RWPE2 (cell line): ENCODE measurements at regions not wholly inside any gene's neighbourhood (a gene's known extent, or its start where the extent isn't known, plus 50 kb on each side); places are given as distances from the start of the nearest gene placed in this dataset.

Source experiments
- ATAC-seq: fragments of 200-7000 bp; cut with Tn5 transposase; 3 replicates; pipeline ENCODE4 v1.9.1; 2021; ENCODE audit warnings: low read depth
- DNase-seq: peaks from one replicate; pipeline ENCODE4 v3.0.0-alpha.2; 2020; ENCODE audit warnings: low spot score
- H3K27ac ChIP-seq: fragments of 450-650 bp; 2 replicates; pipeline ENCODE4 v1.5.1; 2017; ENCODE audit warnings: mild to moderate bottlenecking; ENCODE audit not compliant: poor library complexity, severe bottlenecking
- H3K27me3 ChIP-seq: fragments of 250-450 bp; sonication (Bioruptor Pico); 2 replicates; pipeline ENCODE4 v1.5.1; 2021; ENCODE audit warnings: mild to moderate bottlenecking, moderate library complexity; ENCODE audit not compliant: insufficient read depth, poor library complexity, severe bottlenecking
- H3K36me3 ChIP-seq: fragments of 250-450 bp; sonication (Bioruptor Pico); 2 replicates; pipeline ENCODE4 v1.5.1; 2020; ENCODE audit warnings: low read depth, mild to moderate bottlenecking, moderate library complexity
- H3K4me1 ChIP-seq: fragments of 250-450 bp; sonication (Bioruptor Pico); 2 replicates; pipeline ENCODE4 v1.5.1; 2021; ENCODE audit warnings: mild to moderate bottlenecking, moderate library complexity; ENCODE audit not compliant: insufficient read depth, poor library complexity, severe bottlenecking
- H3K4me3 ChIP-seq: fragments of 250-450 bp; sonication (Bioruptor Pico); 2 replicates; pipeline ENCODE4 v1.5.1; 2021; ENCODE audit warnings: mild to moderate bottlenecking, moderate library complexity; ENCODE audit not compliant: severe bottlenecking
- H3K9me3 ChIP-seq: fragments of 250-450 bp; sonication (Bioruptor Pico); 2 replicates; pipeline ENCODE4 v1.5.1; 2021; ENCODE audit warnings: mild to moderate bottlenecking, moderate library complexity; ENCODE audit not compliant: severe bottlenecking
- TF ChIP-seq, protein P1 (sequence below): fragments of 450-650 bp; IDR thresholded peaks from one replicate; pipeline ENCODE4 v1.5.1; 2017; ENCODE audit warnings: mild to moderate bottlenecking, moderate library complexity; ENCODE audit not compliant: poor library complexity, severe bottlenecking

DNA sequence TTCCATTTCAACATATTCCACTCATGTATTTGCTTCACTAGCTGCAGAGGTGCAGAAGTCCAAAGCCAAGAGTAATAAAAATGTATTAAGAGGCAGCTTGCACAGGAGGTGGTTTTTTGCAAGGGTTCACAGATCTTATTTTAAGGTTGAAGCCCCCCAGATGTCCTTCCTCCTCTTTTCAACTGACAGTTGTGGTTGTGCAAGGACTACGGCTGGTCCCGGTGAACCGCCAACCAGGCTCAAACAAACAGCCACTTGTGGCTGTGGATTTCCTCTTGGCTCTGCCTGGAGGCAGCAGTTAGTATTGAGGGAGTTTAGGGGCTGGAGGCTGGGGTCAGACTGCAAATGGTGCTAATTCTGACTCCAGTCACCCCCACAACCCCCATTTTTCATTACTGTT is 240.7 kb upstream of the TBC1D5 start:
- Histone ChIP-seq H3K27ac (no peak overlapping the region), H3K9me3 (no peaks in the 10 kb centered on the region), H3K27me3 (no peaks in the 10 kb centered on the region), H3K4me1 (no peaks in the 10 kb centered on the region), H3K4me3 (no peak overlapping the region), H3K36me3 (no peaks in the 10 kb centered on the region)
- ATAC-seq (no peak), DNase-seq (no peak)
- TF ChIP-seq, protein P1, sequence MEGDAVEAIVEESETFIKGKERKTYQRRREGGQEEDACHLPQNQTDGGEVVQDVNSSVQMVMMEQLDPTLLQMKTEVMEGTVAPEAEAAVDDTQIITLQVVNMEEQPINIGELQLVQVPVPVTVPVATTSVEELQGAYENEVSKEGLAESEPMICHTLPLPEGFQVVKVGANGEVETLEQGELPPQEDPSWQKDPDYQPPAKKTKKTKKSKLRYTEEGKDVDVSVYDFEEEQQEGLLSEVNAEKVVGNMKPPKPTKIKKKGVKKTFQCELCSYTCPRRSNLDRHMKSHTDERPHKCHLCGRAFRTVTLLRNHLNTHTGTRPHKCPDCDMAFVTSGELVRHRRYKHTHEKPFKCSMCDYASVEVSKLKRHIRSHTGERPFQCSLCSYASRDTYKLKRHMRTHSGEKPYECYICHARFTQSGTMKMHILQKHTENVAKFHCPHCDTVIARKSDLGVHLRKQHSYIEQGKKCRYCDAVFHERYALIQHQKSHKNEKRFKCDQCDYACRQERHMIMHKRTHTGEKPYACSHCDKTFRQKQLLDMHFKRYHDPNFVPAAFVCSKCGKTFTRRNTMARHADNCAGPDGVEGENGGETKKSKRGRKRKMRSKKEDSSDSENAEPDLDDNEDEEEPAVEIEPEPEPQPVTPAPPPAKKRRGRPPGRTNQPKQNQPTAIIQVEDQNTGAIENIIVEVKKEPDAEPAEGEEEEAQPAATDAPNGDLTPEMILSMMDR, result no peak

DNA sequence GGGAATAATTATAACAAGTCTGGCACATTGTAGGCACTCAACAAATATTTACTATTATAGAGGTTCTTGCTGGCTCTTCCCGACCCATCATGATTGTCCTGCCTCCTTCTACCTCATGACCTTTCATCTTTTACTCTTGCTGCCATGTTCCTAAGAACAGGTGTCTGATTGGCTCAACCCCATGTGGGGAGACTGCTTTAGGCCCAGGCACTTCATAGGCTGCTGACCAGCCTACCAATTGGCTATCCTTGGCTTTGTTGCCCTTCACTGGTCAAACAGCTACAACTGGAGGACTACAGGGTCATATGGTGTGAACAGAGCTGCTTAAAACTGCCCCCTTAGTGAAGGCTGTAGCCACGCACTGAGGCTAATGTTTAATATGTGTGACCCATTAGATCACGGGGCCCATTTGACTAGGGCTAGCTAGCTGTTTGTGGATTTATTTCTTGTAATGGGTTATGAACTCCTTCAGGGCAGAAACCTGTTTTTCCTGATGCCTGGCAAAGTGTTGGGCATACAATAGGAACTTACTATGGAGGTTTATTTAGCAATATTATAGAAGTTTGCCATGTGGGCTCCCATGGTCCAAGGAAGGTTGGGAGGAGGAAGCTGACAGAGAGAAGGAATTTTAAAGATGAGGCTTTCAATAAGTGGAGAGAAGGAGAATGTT is 239.9 kb upstream of the TBC1D5 start:
- no peak overlapping the region for H3K4me3 ChIP-seq
- no peaks in the 10 kb centered on the region for H3K27me3 ChIP-seq
- H3K9me3 ChIP-seq, result no peaks in the 10 kb centered on the region
- DNase-seq (no peak), ATAC-seq (no peak)
- H3K27ac ChIP-seq, result no peak overlapping the region
- TF ChIP-seq, protein P1, result no peak
- no peaks in the 10 kb centered on the region for H3K36me3 ChIP-seq
- H3K4me1 ChIP-seq, result no peaks in the 10 kb centered on the region

DNA sequence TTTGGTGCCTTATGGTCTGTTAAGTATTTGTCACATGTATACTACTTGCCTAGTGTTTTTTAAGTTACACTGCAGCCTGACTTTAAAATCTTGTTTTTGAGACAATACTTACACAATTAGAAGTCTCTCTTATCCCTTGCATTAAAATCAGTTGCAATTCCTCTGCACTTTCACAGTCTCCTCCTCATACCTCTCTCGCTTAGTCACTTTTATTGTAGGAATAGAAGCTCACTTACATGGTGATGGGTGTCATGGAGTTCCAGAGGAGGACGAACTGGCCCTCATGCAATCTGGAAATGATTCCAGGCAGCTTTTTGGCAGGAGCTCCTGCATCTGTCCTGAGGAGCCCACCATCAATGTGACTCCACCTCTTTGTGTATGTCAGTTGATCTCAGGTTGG is 238.4 kb upstream of the TBC1D5 start:
- ATAC-seq, result no peak
- Histone ChIP-seq H3K9me3 (no peaks in the 10 kb centered on the region), H3K27ac (no peak overlapping the region), H3K4me3 (no peak overlapping the region), H3K27me3 (no peaks in the 10 kb centered on the region), H3K4me1 (no peaks in the 10 kb centered on the region), H3K36me3 (no peaks in the 10 kb centered on the region)
- DNase-seq, result no peak
- TF ChIP-seq, protein P1, result no peak

DNA sequence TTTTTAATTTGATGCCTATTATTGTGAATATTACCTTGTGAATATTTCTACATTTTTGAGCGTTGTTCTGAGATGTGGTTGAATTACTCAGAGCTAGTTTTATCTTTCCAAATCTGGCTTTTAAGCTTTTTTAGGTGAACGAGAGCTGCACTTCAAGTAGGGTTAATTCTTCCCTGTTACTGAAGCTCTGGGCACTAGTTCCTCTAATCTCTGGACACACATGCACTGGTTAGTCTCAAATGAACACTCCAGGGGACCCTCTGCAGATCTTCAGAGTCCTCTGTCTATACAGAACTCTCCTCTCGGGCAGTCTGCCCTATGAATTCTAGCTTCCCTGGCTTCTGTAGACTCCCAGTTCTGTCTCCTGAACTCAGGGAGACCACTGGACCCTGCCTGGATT is 237.5 kb upstream of the TBC1D5 start:
- H3K9me3 ChIP-seq, result no peaks in the 10 kb centered on the region
- H3K27ac ChIP-seq, result no peak overlapping the region
- DNase-seq (no peak), ATAC-seq (no peak)
- no peaks in the 10 kb centered on the region for H3K36me3 ChIP-seq
- no peak overlapping the region for H3K4me3 ChIP-seq
- TF ChIP-seq, protein P1, result no peak
- H3K4me1 ChIP-seq, result no peaks in the 10 kb centered on the region
- no peaks in the 10 kb centered on the region for H3K27me3 ChIP-seq

DNA sequence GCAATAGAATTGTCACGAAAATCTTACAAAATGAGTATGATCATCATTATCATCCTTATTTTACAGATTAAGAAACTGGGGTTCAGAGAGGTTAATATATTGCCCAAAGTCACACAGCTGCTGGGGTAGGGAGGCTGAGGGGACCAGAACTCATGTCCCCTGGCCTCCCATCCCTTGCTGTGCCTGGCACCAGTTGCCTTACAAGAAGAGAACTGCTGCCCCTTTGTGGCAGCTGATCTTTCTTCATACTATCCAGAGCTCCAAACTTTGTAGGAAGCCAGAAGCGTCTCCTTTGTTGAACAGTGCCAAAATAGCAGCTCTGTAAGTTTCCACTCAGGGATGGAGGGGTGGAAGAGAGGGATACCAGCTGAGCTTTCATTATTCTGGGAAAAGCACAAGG is 236.8 kb upstream of the TBC1D5 start:
- Histone ChIP-seq H3K27ac (no peak overlapping the region), H3K4me3 (no peak overlapping the region), H3K4me1 (no peaks in the 10 kb centered on the region), H3K27me3 (no peaks in the 10 kb centered on the region), H3K9me3 (no peaks in the 10 kb centered on the region), H3K36me3 (no peaks in the 10 kb centered on the region)
- TF ChIP-seq, protein P1, result no peak
- ATAC-seq (no peak; the same call in 2 of the 3 replicates), DNase-seq (no peak)
